ENCODE measurements at regions not wholly inside any gene's neighbourhood (a gene's known extent, or its start where the extent isn't known, plus 50 kb on each side); places are given as distances from the start of the nearest gene placed in this dataset.

- TF ChIP-seq CTCF (IDR thresholded peaks at IDR 0.05) (no peak), POLR2A (IDR thresholded peaks at IDR 0.05) (no peak)
- WGBS, 4 donors: 82 to 87% (median 84%) methylated on average over 5 to 8 of the region's 8 CpGs
- intact Hi-C loops (cut with DNase I): no loop called here
- no peaks in the 10 kb centered on the region for H3K27me3 ChIP-seq
- no peaks in the 10 kb centered on the region for H3K36me3 ChIP-seq (replicated peaks in 1 of 2)
- no peak for DNase-seq
- no peak overlapping the region for H3K4me3 ChIP-seq
- no peaks in the 10 kb centered on the region for H3K9me3 ChIP-seq (replicated peaks in 1 of 3)
- H3K27ac ChIP-seq: no peak overlapping the region
- H3K4me1 ChIP-seq (replicated peaks in 1 of 2): no peaks in the 10 kb centered on the region
Observed at GRCh38 chr12:131372171-131372475, 338.8 kb upstream of the SFSWAP start.

GRCh38 chr12:131372706-131373195, 338.1 kb upstream of the SFSWAP start:
- Histone ChIP-seq H3K4me1 (replicated peaks in 1 of 2) (no peaks in the 10 kb centered on the region), H3K36me3 (replicated peaks in 1 of 2) (no peaks in the 10 kb centered on the region), H3K27ac (no peak overlapping the region), H3K27me3 (no peaks in the 10 kb centered on the region), H3K4me3 (no peak overlapping the region), H3K9me3 (replicated peaks in 1 of 3) (no peaks in the 10 kb centered on the region)
- intact Hi-C loops (cut with DNase I): no loop called here
- 66 to 87% (median 72%) methylated on average over 2 of the region's 2 CpGs for WGBS, 4 donors
- DNase-seq: no peak
- TF ChIP-seq POLR2A (IDR thresholded peaks at IDR 0.05): no peak
- TF ChIP-seq CTCF (IDR thresholded peaks at IDR 0.05): no peak

- Histone ChIP-seq H3K36me3 (replicated peaks in 1 of 2) (no peaks in the 10 kb centered on the region), H3K4me1 (replicated peaks in 1 of 2) (no peaks in the 10 kb centered on the region), H3K27ac (no peak overlapping the region), H3K27me3 (no peaks in the 10 kb centered on the region), H3K9me3 (replicated peaks in 1 of 3) (no peaks in the 10 kb centered on the region), H3K4me3 (no peak overlapping the region)
- DNase-seq: no peak
- intact Hi-C loops (cut with DNase I): no loop called here
- 70 to 82% (median 75%) methylated on average over 13 to 17 of the region's 17 CpGs for WGBS, 4 donors
- TF ChIP-seq POLR2A (IDR thresholded peaks at IDR 0.05) (no peak), CTCF (IDR thresholded peaks at IDR 0.05) (no peak)
Observed at GRCh38 chr12:131375261-131375971, 335.5 kb upstream of the SFSWAP start.

GRCh38 chr12:131375972-131376345, 334.9 kb upstream of the SFSWAP start:
- H3K27me3 ChIP-seq: no peaks in the 10 kb centered on the region
- no peak overlapping the region for H3K4me3 ChIP-seq
- no peaks in the 10 kb centered on the region for H3K36me3 ChIP-seq (replicated peaks in 1 of 2)
- no peaks in the 10 kb centered on the region for H3K9me3 ChIP-seq (replicated peaks in 1 of 3)
- DNase-seq: no peak
- intact Hi-C loops (cut with DNase I): no loop called here
- WGBS, 4 donors: 57 to 96% (median 90%) methylated on average over 1 to 8 of the region's 8 CpGs
- H3K27ac ChIP-seq: no peak overlapping the region
- no peaks in the 10 kb centered on the region for H3K4me1 ChIP-seq (replicated peaks in 1 of 2)
- TF ChIP-seq CTCF (IDR thresholded peaks at IDR 0.05): no peak
- no peak for TF ChIP-seq POLR2A (IDR thresholded peaks at IDR 0.05)

Data from adrenal gland (tissue), 9 donors.